MCF 10A (cell line): ENCODE measurements at regions not wholly inside any gene's neighbourhood (a gene's known extent, or its start where the extent isn't known, plus 50 kb on each side); places are given as distances from the start of the nearest gene placed in this dataset.

Experiments
- BruUV-seq: library from RNA; stranded (reverse); fragments of 400-500 nt; replicated peaks from 2 replicates; lab custom pipeline; 2021; lab: Mats Ljungman, UMichigan
- CTCF ChIA-PET: fragments of 300-600 bp; sonication (Branson Sonifier 250); formaldehyde crosslinking; extraction: SDS; loops from one replicate; lab custom pipeline; 2021; ENCODE audit warnings: antibody characterized with exemption, inconsistent platforms; lab: Yijun Ruan, JAX
- POLR2A ChIA-PET: fragments of 300-600, 350-650 bp; sonication (Branson Sonifier 250); formaldehyde crosslinking; extraction: SDS; loops from one replicate; lab custom pipeline; 2020; ENCODE audit warnings: antibody characterized with exemption, inconsistent platforms; lab: Yijun Ruan, JAX
- DNase-seq: peaks from one replicate; pipeline ENCODE4 v3.0.0-alpha.2; 2018; ENCODE audit not compliant: unreplicated experiment
- H3K27ac Mint-ChIP-seq: one replicate; pipeline ENCODE4 v1.8.0; 2022; ENCODE audit warnings: mild to moderate bottlenecking, low read depth, mixed read lengths; ENCODE audit not compliant: unreplicated experiment
- H3K27me3 Mint-ChIP-seq: one replicate; pipeline ENCODE4 v1.8.0; 2022; ENCODE audit warnings: mixed read lengths; ENCODE audit not compliant: insufficient read depth, unreplicated experiment
- H3K36me3 Mint-ChIP-seq: one replicate; pipeline ENCODE4 v1.8.0; 2022; ENCODE audit warnings: mild to moderate bottlenecking, moderate library complexity, mixed read lengths; ENCODE audit not compliant: insufficient read depth, unreplicated experiment
- H3K4me1 Mint-ChIP-seq: one replicate; pipeline ENCODE4 v1.8.0; 2022; ENCODE audit warnings: mixed read lengths; ENCODE audit not compliant: insufficient read depth, unreplicated experiment
- H3K4me3 Mint-ChIP-seq: one replicate; pipeline ENCODE4 v1.8.0; 2022; ENCODE audit warnings: mild to moderate bottlenecking, moderate library complexity, mixed read lengths; ENCODE audit not compliant: unreplicated experiment
- H3K9me3 Mint-ChIP-seq: one replicate; pipeline ENCODE4 v1.8.0; 2022; ENCODE audit warnings: mixed read lengths; ENCODE audit not compliant: unreplicated experiment
- CTCF ChIP-seq: fragments of 200-600 bp; IDR thresholded peaks from one replicate; pipeline ENCODE4 v1.8.0; 2022; ENCODE audit warnings: antibody characterized with exemption, mild to moderate bottlenecking; ENCODE audit not compliant: unreplicated experiment
- intact Hi-C: fragments of 100-400 bp; cut with micrococcal nuclease; formaldehyde crosslinking; loops from 2 replicates; pipeline ENCODE4 v1.14.1; 2022

- H3K4me1 Mint-ChIP-seq, result no peaks in the 10 kb centered on the region
- no peak overlapping the region for H3K27ac Mint-ChIP-seq
- CTCF ChIA-PET, result no interaction called here
- no peaks in the 10 kb centered on the region for H3K36me3 Mint-ChIP-seq
- intact Hi-C loops, result no loop called here
- POLR2A ChIA-PET, result interaction anchor here (0.7 kb wide), 1 partner anchor 21 kb away, joined by 3 read pairs; no protein-coding TSS in a partner anchor
- no peak for DNase-seq
- no peak for TF ChIP-seq CTCF
- H3K9me3 Mint-ChIP-seq, result no peaks in the 10 kb centered on the region
- no TSS peak for BruUV-seq
- peaks cover 86% of the 10 kb centered on the region for H3K27me3 Mint-ChIP-seq
- no peak overlapping the region for H3K4me3 Mint-ChIP-seq
Measured at GRCh38 chr7:45350896-45351295, 193.3 kb downstream of the RAMP3 start.

- no TSS peak for BruUV-seq
- POLR2A ChIA-PET, result no interaction called here
- H3K36me3 Mint-ChIP-seq, result no peaks in the 10 kb centered on the region
- no peak for DNase-seq
- CTCF ChIA-PET, result no interaction called here
- peaks cover 100% of the 10 kb centered on the region for H3K27me3 Mint-ChIP-seq
- no peak for TF ChIP-seq CTCF
- no peak overlapping the region for H3K4me3 Mint-ChIP-seq
- peaks cover 9% of the 10 kb centered on the region for H3K9me3 Mint-ChIP-seq
- intact Hi-C loops, result no loop called here
- no peak overlapping the region for H3K27ac Mint-ChIP-seq
- no peaks in the 10 kb centered on the region for H3K4me1 Mint-ChIP-seq
Measured at GRCh38 chr7:45358287-45358686, 200.7 kb downstream of the RAMP3 start.

GRCh38 chr7:45359250-45359649 is 201.7 kb downstream of the RAMP3 start:
- no peak overlapping the region for H3K4me3 Mint-ChIP-seq
- ChIA-PET POLR2A (no interaction called here), CTCF (no interaction called here)
- intact Hi-C loops, result no loop called here
- no peak for DNase-seq
- peaks cover 100% of the 10 kb centered on the region for H3K27me3 Mint-ChIP-seq
- no TSS peak for BruUV-seq
- H3K36me3 Mint-ChIP-seq, result no peaks in the 10 kb centered on the region
- H3K4me1 Mint-ChIP-seq, result no peaks in the 10 kb centered on the region
- H3K27ac Mint-ChIP-seq, result no peak overlapping the region
- H3K9me3 Mint-ChIP-seq, result peaks cover 9% of the 10 kb centered on the region
- no peak for TF ChIP-seq CTCF

GRCh38 chr7:45359776-45360175 is 202.2 kb downstream of the RAMP3 start:
- TF ChIP-seq CTCF, result no peak
- BruUV-seq, result no TSS peak
- peaks cover 9% of the 10 kb centered on the region for H3K9me3 Mint-ChIP-seq

More at GRCh38 chr7:45359776-45360175, 202.2 kb downstream of the RAMP3 start:
- H3K4me1 Mint-ChIP-seq, result no peaks in the 10 kb centered on the region
- no peak overlapping the region for H3K4me3 Mint-ChIP-seq
- no peak for DNase-seq
- CTCF ChIA-PET, result no interaction called here
- POLR2A ChIA-PET, result no interaction called here
- no peaks in the 10 kb centered on the region for H3K36me3 Mint-ChIP-seq
- peaks cover 100% of the 10 kb centered on the region for H3K27me3 Mint-ChIP-seq
- intact Hi-C loops, result no loop called here
- H3K27ac Mint-ChIP-seq, result no peak overlapping the region
